Epithelial cell of esophagus (primary cell): ENCODE measurements at regions not wholly inside any gene's neighbourhood (a gene's known extent, or its start where the extent isn't known, plus 50 kb on each side); places are given as distances from the start of the nearest gene placed in this dataset.

Experiments
- DNase-seq: peaks from one replicate; pipeline ENCODE4 v3.0.0; 2010; ENCODE audit warnings: low read depth
- H3K4me3 ChIP-seq: 2 replicates; pipeline ENCODE4 v1.5.1; 2011; ENCODE audit warnings: mild to moderate bottlenecking, low read length, control low read depth
- TF ChIP-seq, protein P1 (sequence below): IDR thresholded peaks from 2 replicates; pipeline ENCODE4 v1.5.1; 2011; ENCODE audit warnings: low read depth, mild to moderate bottlenecking, low read length, control low read depth, inconsistent platforms; ENCODE audit not compliant: insufficient read depth; ENCODE audit errors: missing control alignments

DNA sequence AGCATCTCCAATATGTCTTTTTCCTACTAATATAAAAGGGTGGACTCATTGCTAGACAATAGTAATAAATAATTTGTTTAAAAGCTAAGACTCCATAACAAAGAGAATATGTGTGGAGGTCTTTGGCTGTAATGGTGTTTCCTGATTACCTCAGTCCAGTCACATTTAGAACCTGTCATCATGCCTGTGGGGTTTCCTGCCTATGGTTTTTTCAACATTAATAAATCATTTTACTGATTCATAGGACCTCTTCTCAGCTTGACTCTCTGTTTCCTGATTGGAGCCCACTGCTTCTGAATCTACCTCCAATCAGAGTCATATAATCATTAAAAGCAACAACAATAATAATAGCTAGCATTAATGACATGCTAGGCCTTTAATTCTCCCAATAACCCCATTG lies 52.4 kb upstream of the GNAI1 start:
- H3K4me3 ChIP-seq, result no peak overlapping the region
- TF ChIP-seq, protein P1, sequence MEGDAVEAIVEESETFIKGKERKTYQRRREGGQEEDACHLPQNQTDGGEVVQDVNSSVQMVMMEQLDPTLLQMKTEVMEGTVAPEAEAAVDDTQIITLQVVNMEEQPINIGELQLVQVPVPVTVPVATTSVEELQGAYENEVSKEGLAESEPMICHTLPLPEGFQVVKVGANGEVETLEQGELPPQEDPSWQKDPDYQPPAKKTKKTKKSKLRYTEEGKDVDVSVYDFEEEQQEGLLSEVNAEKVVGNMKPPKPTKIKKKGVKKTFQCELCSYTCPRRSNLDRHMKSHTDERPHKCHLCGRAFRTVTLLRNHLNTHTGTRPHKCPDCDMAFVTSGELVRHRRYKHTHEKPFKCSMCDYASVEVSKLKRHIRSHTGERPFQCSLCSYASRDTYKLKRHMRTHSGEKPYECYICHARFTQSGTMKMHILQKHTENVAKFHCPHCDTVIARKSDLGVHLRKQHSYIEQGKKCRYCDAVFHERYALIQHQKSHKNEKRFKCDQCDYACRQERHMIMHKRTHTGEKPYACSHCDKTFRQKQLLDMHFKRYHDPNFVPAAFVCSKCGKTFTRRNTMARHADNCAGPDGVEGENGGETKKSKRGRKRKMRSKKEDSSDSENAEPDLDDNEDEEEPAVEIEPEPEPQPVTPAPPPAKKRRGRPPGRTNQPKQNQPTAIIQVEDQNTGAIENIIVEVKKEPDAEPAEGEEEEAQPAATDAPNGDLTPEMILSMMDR, result no peak
- peak; percentile 49 for DNase-seq

DNA sequence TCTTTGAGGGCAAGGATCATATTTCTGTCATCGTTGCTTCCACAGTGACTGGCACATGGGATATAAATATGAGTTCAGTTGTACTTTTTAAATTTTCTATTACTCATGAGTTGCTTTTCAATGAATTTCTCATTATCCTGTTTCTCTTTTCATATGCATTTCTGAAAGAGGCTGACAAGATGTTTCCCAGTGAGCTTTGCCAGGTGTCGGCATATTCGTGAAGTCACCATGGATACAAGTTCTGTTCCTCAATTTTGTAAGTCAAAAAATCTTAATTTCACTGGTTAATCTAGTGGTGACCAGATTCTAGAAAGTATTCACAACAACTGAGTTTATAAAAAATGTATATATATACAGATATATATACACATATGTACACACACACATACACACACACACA lies 55.7 kb upstream of the GNAI1 start:
- TF ChIP-seq, protein P1, result no peak
- no peak overlapping the region for H3K4me3 ChIP-seq
- DNase-seq, result no peak

DNA sequence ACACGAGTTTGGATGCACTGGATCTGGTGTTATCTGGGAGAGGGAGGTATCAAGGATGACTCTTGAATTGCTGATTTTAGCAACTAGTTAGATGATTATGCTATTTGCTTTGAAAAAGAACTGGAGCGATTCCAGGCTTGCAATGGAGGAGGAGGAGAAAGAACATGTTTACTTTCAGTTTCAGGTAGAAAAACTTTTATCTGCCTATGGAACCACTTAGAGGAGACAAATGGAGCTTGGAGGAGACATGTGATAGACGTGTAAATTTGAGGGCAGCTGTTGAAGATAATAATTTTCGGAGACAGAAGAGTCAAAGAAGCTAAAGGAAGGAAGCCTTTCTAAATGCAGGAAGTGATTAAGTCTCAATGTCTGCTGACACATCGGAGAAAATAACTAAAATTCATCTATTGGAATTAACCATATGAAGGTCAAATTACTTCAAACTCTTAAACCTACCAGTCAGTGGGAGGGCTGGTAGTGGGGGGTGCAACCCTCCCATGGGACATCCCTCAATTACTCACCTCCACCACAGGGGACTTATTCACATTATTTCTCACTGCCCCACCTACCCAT lies 56.4 kb upstream of the GNAI1 start:
- H3K4me3 ChIP-seq, result peak overlapping the region; percentile 7
- TF ChIP-seq, protein P1, result no peak
- peak; percentile 48 for DNase-seq

DNA sequence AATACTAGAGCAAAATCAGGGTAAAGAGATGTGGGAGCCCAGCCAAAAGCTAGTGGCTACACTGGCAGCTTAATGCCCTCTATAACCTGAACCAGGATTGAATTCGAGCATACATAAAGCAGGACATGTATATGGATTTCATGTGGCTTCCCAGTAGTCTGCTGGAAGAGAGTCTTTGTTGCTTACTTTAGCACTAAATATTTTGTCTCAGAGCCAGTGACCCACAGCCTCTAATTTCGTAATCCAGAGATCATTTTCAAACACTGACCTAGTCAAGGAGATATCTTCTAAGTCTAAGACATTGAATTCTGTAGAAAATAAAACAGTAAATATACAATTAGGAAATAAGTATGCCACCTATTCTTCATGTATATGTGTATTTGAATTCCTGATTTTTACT lies 64.2 kb upstream of the GNAI1 start:
- no peak for DNase-seq
- TF ChIP-seq, protein P1, result no peak

DNA sequence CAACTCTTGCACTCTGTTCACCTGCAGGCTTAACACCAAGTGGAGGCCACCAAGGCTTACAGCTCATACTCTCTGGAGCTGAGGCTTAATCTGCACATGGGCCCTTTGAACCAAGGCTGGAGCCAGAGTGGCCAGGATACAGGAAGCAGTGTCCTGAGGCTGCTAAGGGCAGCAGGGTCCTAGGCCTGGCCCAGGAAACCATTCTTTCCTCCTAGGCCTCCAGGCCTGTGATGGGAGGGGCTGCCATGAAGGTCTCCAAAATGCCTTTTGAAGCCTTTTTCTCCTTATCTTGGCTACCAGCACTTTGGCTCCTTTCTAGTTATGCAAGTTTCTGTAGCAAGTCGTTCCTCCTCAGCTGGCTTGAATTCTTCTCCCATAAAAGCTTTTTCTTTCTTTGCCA lies 68.0 kb upstream of the GNAI1 start:
- TF ChIP-seq, protein P1, result no peak
- no peak overlapping the region for H3K4me3 ChIP-seq
- no peak for DNase-seq

More for the DNA sequence above, 64.2 kb upstream of the GNAI1 start:
- no peak overlapping the region for H3K4me3 ChIP-seq

DNA sequence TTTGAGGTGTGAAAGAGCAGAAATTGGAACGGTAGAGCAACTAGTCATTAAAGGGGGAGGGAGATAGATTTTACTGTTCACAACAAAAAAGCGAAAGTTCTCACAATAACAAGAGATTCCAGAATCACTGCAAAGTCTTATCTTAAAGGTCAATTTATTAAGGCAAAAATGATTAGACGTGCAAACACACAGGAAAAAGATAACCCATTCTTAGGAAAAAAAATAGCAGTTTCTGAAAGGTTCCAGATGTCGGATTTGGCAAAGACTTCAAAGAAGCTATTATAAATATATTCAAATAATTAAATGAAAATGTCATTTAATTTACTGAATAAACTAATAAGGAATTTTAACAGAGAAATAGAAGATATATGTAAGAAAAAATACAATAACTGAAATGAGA lies 70.8 kb upstream of the GNAI1 start:
- no peak overlapping the region for H3K4me3 ChIP-seq
- no peak for DNase-seq
- TF ChIP-seq, protein P1, result no peak

DNA sequence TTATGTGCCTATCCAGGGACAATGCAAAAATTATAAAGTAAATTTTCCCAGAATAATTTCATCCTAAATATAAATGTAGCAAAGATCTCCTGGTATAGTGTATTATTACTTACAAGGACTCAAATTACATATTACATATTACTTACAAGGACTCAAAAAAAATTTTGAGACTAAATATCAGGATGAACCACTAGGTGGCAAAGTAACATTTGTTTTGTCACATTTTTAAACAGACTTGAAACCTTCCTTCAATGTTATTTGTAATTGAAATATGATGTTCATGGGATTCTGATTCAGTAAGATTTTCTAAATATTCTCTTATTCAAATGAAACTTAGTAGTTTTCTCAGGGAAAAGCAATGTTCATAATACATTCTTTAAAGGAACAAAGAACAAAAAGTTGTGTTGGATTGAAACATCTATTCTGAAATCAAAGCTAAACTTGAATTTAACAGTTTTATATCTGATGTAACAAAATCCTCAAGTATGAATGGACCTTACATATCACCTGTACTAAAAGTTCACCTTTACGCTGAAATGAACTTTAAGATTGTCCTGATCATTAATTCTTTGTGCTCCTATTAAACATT lies 74.3 kb upstream of the GNAI1 start:
- DNase-seq, result peak; percentile 73
- no peak overlapping the region for H3K4me3 ChIP-seq
- TF ChIP-seq, protein P1, result peak; percentile 27
